PC-3 (cell line): ENCODE measurements at regions not wholly inside any gene's neighbourhood (a gene's known extent, or its start where the extent isn't known, plus 50 kb on each side); places are given as distances from the start of the nearest gene placed in this dataset.

Experiments used
- ATAC-seq: fragments of 200-7000 bp; cut with Tn5 transposase; 2 replicates; pipeline ENCODE4 v1.9.1; 2020; ENCODE audit warnings: mild to moderate bottlenecking, moderate library complexity
- BruUV-seq: library from RNA; stranded (reverse); fragments of 400-500 nt; replicated peaks from 2 replicates; lab custom pipeline; 2021; lab: Mats Ljungman, UMichigan
- CTCF ChIA-PET: fragments of 300-600 bp; sonication (Branson Sonifier 250); formaldehyde crosslinking; loops from one replicate; lab custom pipeline; 2022; ENCODE audit warnings: antibody characterized with exemption; lab: Charles Lee
- POLR2A ChIA-PET: fragments of 300-600 bp; sonication (Branson Sonifier 250); formaldehyde crosslinking; loops from one replicate; lab custom pipeline; 2022; ENCODE audit warnings: antibody characterized with exemption; ENCODE audit not compliant: unreplicated experiment; lab: Charles Lee
- DNase-seq: peaks from one replicate; pipeline ENCODE4 v3.0.0-alpha.2; 2015
- H2AFZ ChIP-seq: fragments of 300-600 bp; sonication (generic); 2 replicates; pipeline ENCODE4 v1.6.0; 2016; ENCODE audit warnings: antibody characterized with exemption, low read length
- H3F3A ChIP-seq: fragments of 300-600 bp; sonication (generic); one replicate; pipeline ENCODE4 v1.6.0; 2017; ENCODE audit warnings: antibody characterized with exemption, low read length, control low read depth, mild to moderate bottlenecking; ENCODE audit not compliant: unreplicated experiment
- H3K27ac ChIP-seq: fragments of 300-600 bp; sonication (generic); 2 replicates; pipeline ENCODE4 v1.5.1; 2016; ENCODE audit warnings: mild to moderate bottlenecking, low read length
- H3K27me3 ChIP-seq: fragments of 300-600 bp; sonication (generic); 2 replicates; pipeline ENCODE4 v1.6.1; 2016; ENCODE audit warnings: low read length, mixed read lengths
- H3K36me3 ChIP-seq: fragments of 300-600 bp; sonication (generic); 2 replicates; pipeline ENCODE4 v1.6.1; 2016; ENCODE audit warnings: low read depth, mixed run types, low read length, mixed read lengths
- H3K4me1 ChIP-seq: fragments of 300-600 bp; sonication (generic); 2 replicates; pipeline ENCODE4 v1.5.1; 2016; ENCODE audit warnings: low read length; ENCODE audit not compliant: insufficient read depth
- H3K4me2 ChIP-seq: fragments of 300-600 bp; sonication (generic); 2 replicates; pipeline ENCODE4 v1.6.0; 2016; ENCODE audit warnings: low read length
- H3K4me3 ChIP-seq: fragments of 300-600 bp; sonication (generic); 2 replicates; pipeline ENCODE4 v1.5.1; 2016; ENCODE audit warnings: mild to moderate bottlenecking, low read length, mixed read lengths
- H3K79me2 ChIP-seq: fragments of 300-600 bp; sonication (generic); 2 replicates; pipeline ENCODE4 v1.6.1; 2017; ENCODE audit warnings: low read length, mixed read lengths
- H3K9ac ChIP-seq: fragments of 300-600 bp; sonication (generic); 2 replicates; pipeline ENCODE4 v1.6.0; 2016; ENCODE audit warnings: mild to moderate bottlenecking, low read length
- H3K9me2 ChIP-seq: fragments of 300-600 bp; sonication (generic); replicated peaks from 2 replicates; pipeline ENCODE4 v1.6.1; 2016; ENCODE audit warnings: mixed run types, low read length, mixed read lengths
- H3K9me3 ChIP-seq: fragments of 300-600 bp; sonication (generic); 2 replicates; pipeline ENCODE4 v1.6.1; 2016; ENCODE audit warnings: low read length, mixed read lengths
- H4K20me1 ChIP-seq: fragments of 300-600 bp; sonication (generic); 2 replicates; pipeline ENCODE4 v1.6.1; 2016; ENCODE audit warnings: low read length, mixed read lengths
- EZH2 ChIP-seq: fragments of 300-600 bp; sonication (generic); IDR thresholded peaks from one replicate; pipeline ENCODE4 v1.6.1; 2017; ENCODE audit warnings: antibody characterized with exemption, mild to moderate bottlenecking, low read length; ENCODE audit not compliant: unreplicated experiment
- EZH2phosphoT487 ChIP-seq: fragments of 300-600 bp; sonication (generic); IDR thresholded peaks from 2 replicates; pipeline ENCODE4 v1.6.1; 2018; ENCODE audit warnings: mild to moderate bottlenecking, antibody characterized with exemption, low read length, borderline replicate concordance
- intact Hi-C: fragments of 100-400 bp; cut with micrococcal nuclease; formaldehyde crosslinking; loops from 2 replicates; pipeline ENCODE4 v1.9.0; 2023
- TF ChIP-seq, protein P1 (sequence below): fragments of 300-600 bp; sonication (generic); conservative IDR thresholded peaks from 2 replicates; pipeline ENCODE4 v1.5.1; 2017; ENCODE audit warnings: antibody characterized with exemption, low read depth, mild to moderate bottlenecking, low read length

DNA sequence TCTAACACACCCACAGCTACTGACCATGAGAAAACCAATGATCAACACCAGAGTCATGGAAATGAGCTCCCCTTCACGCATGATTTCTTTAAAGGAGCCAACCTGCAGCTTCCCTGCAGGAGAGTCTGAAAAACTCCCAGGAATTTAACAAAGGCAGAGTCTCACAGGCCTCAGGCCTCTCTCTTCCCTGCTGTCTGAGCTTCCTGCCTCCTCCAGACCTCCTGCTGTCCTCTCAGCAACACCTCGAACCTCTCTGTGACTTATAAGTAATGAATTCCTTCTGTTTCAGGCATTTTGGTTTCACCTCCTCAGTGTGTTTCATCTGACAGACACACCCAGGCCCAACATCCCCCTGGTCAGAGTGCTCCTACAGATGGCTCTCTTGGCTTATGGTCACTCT is 1044.4 kb downstream of the UQCRFS1 start:
- BruUV-seq = no TSS peak
- Histone ChIP-seq H3K9me2 (no peaks in the 10 kb centered on the region), H3K4me1 (no peaks in the 10 kb centered on the region), H3K4me2 (no peak overlapping the region), H3K27me3 (no peaks in the 10 kb centered on the region), H3K27ac (no peak overlapping the region), H3K9ac (no peak overlapping the region), H2AFZ (no peak overlapping the region), H4K20me1 (no peaks in the 10 kb centered on the region), H3K36me3 (no peaks in the 10 kb centered on the region), H3K9me3 (peaks cover 4% of the 10 kb centered on the region; the same call in 1 of the 2 replicates), H3F3A (no peaks in the 10 kb centered on the region), H3K4me3 (no peak overlapping the region), H3K79me2 (no peaks in the 10 kb centered on the region)
- intact Hi-C loops = no loop called here
- no peak for TF ChIP-seq EZH2
- TF ChIP-seq, protein P1, sequence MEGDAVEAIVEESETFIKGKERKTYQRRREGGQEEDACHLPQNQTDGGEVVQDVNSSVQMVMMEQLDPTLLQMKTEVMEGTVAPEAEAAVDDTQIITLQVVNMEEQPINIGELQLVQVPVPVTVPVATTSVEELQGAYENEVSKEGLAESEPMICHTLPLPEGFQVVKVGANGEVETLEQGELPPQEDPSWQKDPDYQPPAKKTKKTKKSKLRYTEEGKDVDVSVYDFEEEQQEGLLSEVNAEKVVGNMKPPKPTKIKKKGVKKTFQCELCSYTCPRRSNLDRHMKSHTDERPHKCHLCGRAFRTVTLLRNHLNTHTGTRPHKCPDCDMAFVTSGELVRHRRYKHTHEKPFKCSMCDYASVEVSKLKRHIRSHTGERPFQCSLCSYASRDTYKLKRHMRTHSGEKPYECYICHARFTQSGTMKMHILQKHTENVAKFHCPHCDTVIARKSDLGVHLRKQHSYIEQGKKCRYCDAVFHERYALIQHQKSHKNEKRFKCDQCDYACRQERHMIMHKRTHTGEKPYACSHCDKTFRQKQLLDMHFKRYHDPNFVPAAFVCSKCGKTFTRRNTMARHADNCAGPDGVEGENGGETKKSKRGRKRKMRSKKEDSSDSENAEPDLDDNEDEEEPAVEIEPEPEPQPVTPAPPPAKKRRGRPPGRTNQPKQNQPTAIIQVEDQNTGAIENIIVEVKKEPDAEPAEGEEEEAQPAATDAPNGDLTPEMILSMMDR = no peak
- TF ChIP-seq EZH2phosphoT487 = no peak
- DNase-seq (no peak), ATAC-seq (no peak)
- POLR2A ChIA-PET = no interaction called here
- CTCF ChIA-PET = no interaction called here

DNA sequence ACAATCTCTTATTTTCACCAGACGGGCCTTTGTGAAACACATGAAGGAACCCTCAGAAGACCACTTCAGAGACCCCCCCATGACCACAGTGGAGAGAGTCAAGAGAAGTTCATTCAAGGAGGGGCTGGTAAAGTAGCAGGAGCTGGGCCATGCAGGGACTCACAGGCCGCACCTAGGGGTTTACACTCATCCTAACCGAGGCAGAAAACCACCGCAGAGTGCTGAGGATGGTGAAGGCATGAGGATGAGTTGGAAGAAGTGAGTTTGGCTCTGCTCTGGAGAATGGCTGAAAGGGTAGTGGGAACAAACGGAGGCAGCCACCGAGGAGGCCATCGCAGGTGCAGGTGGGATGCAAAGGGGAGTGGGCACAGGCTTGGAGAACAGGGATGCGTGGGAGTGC is 1046.9 kb downstream of the UQCRFS1 start:
- Histone ChIP-seq H3K27me3 (no peaks in the 10 kb centered on the region), H3K4me1 (no peaks in the 10 kb centered on the region), H3K79me2 (no peaks in the 10 kb centered on the region), H3K4me3 (no peak overlapping the region), H3K27ac (no peak overlapping the region), H3K9me2 (no peaks in the 10 kb centered on the region), H3F3A (no peaks in the 10 kb centered on the region), H2AFZ (no peak overlapping the region), H3K4me2 (no peak overlapping the region), H4K20me1 (no peaks in the 10 kb centered on the region), H3K9ac (no peak overlapping the region), H3K36me3 (no peaks in the 10 kb centered on the region), H3K9me3 (no peaks in the 10 kb centered on the region)
- ChIA-PET POLR2A (no interaction called here), CTCF (no interaction called here)
- TF ChIP-seq, protein P1 = no peak
- TF ChIP-seq EZH2phosphoT487 = no peak
- no peak for TF ChIP-seq EZH2
- BruUV-seq = no TSS peak
- DNase-seq (no peak), ATAC-seq (no peak)
- intact Hi-C loops = no loop called here

DNA sequence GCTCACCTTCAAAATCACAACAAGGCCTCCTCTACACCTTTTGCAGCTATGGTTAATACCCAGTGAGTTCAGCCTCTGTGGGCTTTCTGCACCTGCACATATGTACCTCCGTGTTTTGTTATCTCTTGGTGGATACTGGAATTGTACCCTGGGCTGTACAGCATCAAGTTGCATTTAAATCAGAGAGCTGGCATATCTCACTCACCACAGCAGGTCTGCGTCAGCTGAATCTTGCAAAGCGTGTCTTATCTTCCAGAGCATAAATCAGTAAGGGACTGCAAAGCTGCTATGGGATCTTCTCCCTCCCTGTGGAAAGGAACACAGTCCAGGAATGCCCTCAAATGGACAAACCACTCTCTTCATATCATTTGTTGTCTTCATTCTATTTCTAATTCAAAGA is 1048.7 kb downstream of the UQCRFS1 start:
- BruUV-seq = no TSS peak
- TF ChIP-seq, protein P1 = no peak
- TF ChIP-seq EZH2 = no peak
- TF ChIP-seq EZH2phosphoT487 = no peak
- intact Hi-C loops = no loop called here

More for the DNA sequence above, 1048.7 kb downstream of the UQCRFS1 start:
- no peaks in the 10 kb centered on the region for H3K4me1 ChIP-seq
- no peaks in the 10 kb centered on the region for H4K20me1 ChIP-seq
- H3K4me2 ChIP-seq = no peak overlapping the region
- no peaks in the 10 kb centered on the region for H3K36me3 ChIP-seq
- H2AFZ ChIP-seq = no peak overlapping the region
- H3K27ac ChIP-seq = no peak overlapping the region
- no peaks in the 10 kb centered on the region for H3K79me2 ChIP-seq
- no peak overlapping the region for H3K4me3 ChIP-seq
- no peaks in the 10 kb centered on the region for H3K27me3 ChIP-seq
- ChIA-PET POLR2A (no interaction called here), CTCF (no interaction called here)
- ATAC-seq (no peak), DNase-seq (no peak)
- no peak overlapping the region for H3K9ac ChIP-seq
- H3K9me2 ChIP-seq = no peaks in the 10 kb centered on the region
- H3F3A ChIP-seq = no peaks in the 10 kb centered on the region
- no peaks in the 10 kb centered on the region for H3K9me3 ChIP-seq
